HCT116 (cell line): ENCODE measurements at regions not wholly inside any gene's neighbourhood (a gene's known extent, or its start where the extent isn't known, plus 50 kb on each side); places are given as distances from the start of the nearest gene placed in this dataset.

Experiments used
- ATAC-seq: fragments of 200-7000 bp; cut with Tn5 transposase; 2 replicates; pipeline ENCODE4 v1.9.1; 2020; ENCODE audit warnings: mild to moderate bottlenecking, moderate library complexity
- BruUV-seq: library from RNA; stranded (reverse); fragments of 400-500 nt; replicated peaks from 2 replicates; lab custom pipeline; 2021; lab: Mats Ljungman, UMichigan
- CTCF ChIA-PET: fragments of 300-600 bp; sonication (Branson Sonifier 250); formaldehyde crosslinking; loops from one replicate; lab custom pipeline; 2021; ENCODE audit warnings: antibody characterized with exemption; lab: Charles Lee
- POLR2A ChIA-PET: fragments of 300-600, 350-600 bp; sonication (Branson Sonifier 250); formaldehyde crosslinking; loops from one replicate; lab custom pipeline; 2021; ENCODE audit warnings: antibody characterized with exemption; lab: Charles Lee
- RAD21 ChIA-PET, 2 experiments: fragments of 300-600 bp; sonication (Branson Sonifier 250); formaldehyde crosslinking; loops; one replicate each; lab custom pipeline; 2023; ENCODE audit warnings: low total read pairs in 2 of 2; ENCODE audit not compliant: uncharacterized antibody in 2 of 2, unreplicated experiment in 2 of 2, low non-redundant PET in 1 of 2; lab: Charles Lee
- DNase-seq: peaks from one replicate; pipeline ENCODE4 v3.0.0-alpha.2; 2010; ENCODE audit warnings: low read depth, low spot score
- H2AFZ ChIP-seq: fragments of 200-600 bp; shearing (Covaris generic), sonication (generic); 2 replicates; pipeline ENCODE4 v1.6.1; 2017; ENCODE audit warnings: low read depth, mixed run types, mixed read lengths, antibody characterized with exemption, low read length; ENCODE audit not compliant: poor library complexity, severe bottlenecking
- H3K27ac ChIP-seq: 2 replicates; pipeline ENCODE4 v1.5.1; 2012; ENCODE audit warnings: low read depth, low read length
- H3K27me3 ChIP-seq: fragments of 200-600 bp; sonication (generic); 2 replicates; pipeline ENCODE4 v1.6.1; 2016; ENCODE audit warnings: mixed run types, low read length, mixed read lengths; ENCODE audit not compliant: insufficient read depth
- H3K36me3 ChIP-seq, 2 experiments: fragments of 200-500 bp in 1 of 2; fragments of 200-600 bp in 1 of 2; sonication (Bioruptor generic) in 1 of 2; sonication (generic) in 1 of 2; 2 replicates each; pipeline versions ENCODE4 v1.5.1 to v1.6.1; 2014 to 2016; ENCODE audit warnings: low read length in 2 of 2, inconsistent platforms in 1 of 2, mixed read lengths in 1 of 2, mixed run types in 1 of 2; ENCODE audit not compliant: insufficient read depth in 2 of 2, control insufficient read depth in 1 of 2
- H3K4me1 ChIP-seq, 2 experiments: fragments of 200-600 bp in 1 of 2; sonication (generic) in 1 of 2; 2 replicates each; pipeline versions ENCODE4 v1.5.1 to v1.6.1; 2012 to 2017; ENCODE audit warnings: low read length in 2 of 2, inconsistent platforms in 1 of 2, mild to moderate bottlenecking in 1 of 2, mixed read lengths in 1 of 2, mixed run types in 1 of 2, moderate library complexity in 1 of 2; ENCODE audit not compliant: insufficient read depth in 2 of 2, control insufficient read depth in 1 of 2
- H3K4me2 ChIP-seq: fragments of 200-600 bp; sonication (generic); 2 replicates; pipeline ENCODE4 v1.6.1; 2017; ENCODE audit warnings: mixed run types, low read length, mixed read lengths
- H3K4me3 ChIP-seq, 2 experiments: fragments of 200-600 bp in 1 of 2; sonication (generic) in 1 of 2; replicated peaks in 1 of 2; 2 replicates each; pipeline ENCODE4 v1.5.1; 2011 to 2016; ENCODE audit warnings: low read length in 2 of 2, control low read depth in 1 of 2, low read depth in 1 of 2, mild to moderate bottlenecking in 1 of 2, mixed read lengths in 1 of 2, mixed run types in 1 of 2
- H3K79me2 ChIP-seq: fragments of 200-600 bp; sonication (generic); 2 replicates; pipeline ENCODE4 v1.6.1; 2017; ENCODE audit warnings: mild to moderate bottlenecking, mixed run types, low read length, moderate library complexity, mixed read lengths; ENCODE audit not compliant: insufficient read depth
- H3K9ac ChIP-seq: fragments of 200-600 bp; sonication (generic); 2 replicates; pipeline ENCODE4 v1.6.1; 2016; ENCODE audit warnings: low read length, mixed read lengths
- H3K9me2 ChIP-seq: fragments of 200-600 bp; sonication (generic), shearing (Covaris generic); 2 replicates; pipeline ENCODE4 v1.6.1; 2017; ENCODE audit warnings: mixed run types, mild to moderate bottlenecking, moderate library complexity; ENCODE audit not compliant: insufficient read depth
- H3K9me3 ChIP-seq, 2 experiments: fragments of 200-500 bp in 1 of 2; fragments of 200-600 bp in 1 of 2; sonication (Bioruptor generic) in 1 of 2; sonication (generic) in 1 of 2; 2 replicates each; pipeline ENCODE4 v1.6.1; 2014 to 2017; ENCODE audit warnings: low read length in 2 of 2, mixed read lengths in 2 of 2, inconsistent platforms in 1 of 2, low read depth in 1 of 2, mild to moderate bottlenecking in 1 of 2, mixed run types in 1 of 2, moderate library complexity in 1 of 2; ENCODE audit not compliant: control insufficient read depth in 1 of 2, insufficient read depth in 1 of 2
- H4K20me1 ChIP-seq: fragments of 200-600 bp; sonication (generic), shearing (Covaris generic); 2 replicates; pipeline ENCODE4 v1.6.1; 2017; ENCODE audit warnings: mixed run types, mild to moderate bottlenecking, moderate library complexity; ENCODE audit not compliant: insufficient read depth
- ATF3 ChIP-seq: IDR thresholded peaks from 2 replicates; pipeline ENCODE4 v1.6.1; 2012
- CBX3 ChIP-seq: IDR thresholded peaks from 2 replicates; pipeline ENCODE4 v1.6.1; 2012; ENCODE audit warnings: low read depth
- CEBPB ChIP-seq: IDR thresholded peaks from 2 replicates; pipeline ENCODE4 v1.6.1; 2012; ENCODE audit warnings: low read depth
- CTCF ChIP-seq, 3 experiments: fragments of 200-600 bp in 1 of 3; sonication (generic) in 1 of 3; IDR thresholded peaks in 2 of 3; conservative IDR thresholded peaks in 1 of 3; 2 replicates each; pipeline ENCODE4 v1.5.1; 2012 to 2017; ENCODE audit warnings: low read depth in 2 of 3, low read length in 2 of 3, antibody characterized with exemption in 1 of 3, borderline replicate concordance in 1 of 3, control low read depth in 1 of 3, mild to moderate bottlenecking in 1 of 3, mixed read lengths in 1 of 3, mixed run types in 1 of 3, moderate library complexity in 1 of 3; ENCODE audit not compliant: insufficient read depth in 1 of 3
- EGR1 ChIP-seq: IDR thresholded peaks from 2 replicates; pipeline ENCODE4 v1.6.1; 2012; ENCODE audit warnings: low read depth
- EZH2 ChIP-seq: fragments of 200-600 bp; sonication (generic); IDR thresholded peaks from 2 replicates; pipeline ENCODE4 v1.6.1; 2017; ENCODE audit warnings: antibody characterized with exemption, mixed run types
- FOSL1 ChIP-seq: IDR thresholded peaks from 2 replicates; pipeline ENCODE4 v1.6.1; 2012; ENCODE audit warnings: low read depth
- JUND ChIP-seq: IDR thresholded peaks from 2 replicates; pipeline ENCODE4 v1.6.1; 2012
- POLR2A ChIP-seq: IDR thresholded peaks from 2 replicates; pipeline ENCODE4 v1.7.0; 2011; ENCODE audit warnings: borderline replicate concordance; ENCODE audit not compliant: insufficient read depth, insufficient read length; ENCODE audit errors: extremely low read depth
- RAD21 ChIP-seq: IDR thresholded peaks from 2 replicates; pipeline ENCODE4 v1.6.1; 2012; ENCODE audit warnings: low read depth, mild to moderate bottlenecking
- REST ChIP-seq: IDR thresholded peaks from 2 replicates; pipeline ENCODE4 v1.6.1; 2012; ENCODE audit warnings: low read depth
- SIN3A ChIP-seq: IDR thresholded peaks from 2 replicates; pipeline ENCODE4 v1.6.1; 2012; ENCODE audit warnings: low read depth
- SP1 ChIP-seq: IDR thresholded peaks from 2 replicates; pipeline ENCODE4 v1.6.1; 2012; ENCODE audit warnings: low read depth
- SRF ChIP-seq: IDR thresholded peaks from 2 replicates; pipeline ENCODE4 v1.6.1; 2012; ENCODE audit warnings: low read depth
- YY1 ChIP-seq: IDR thresholded peaks from 2 replicates; pipeline ENCODE4 v1.6.1; 2011; ENCODE audit warnings: low read length, low read depth, moderate library complexity, mild to moderate bottlenecking; ENCODE audit not compliant: insufficient replicate concordance; ENCODE audit errors: extremely low read depth
- ZBTB33 ChIP-seq: IDR thresholded peaks from 2 replicates; pipeline ENCODE4 v1.6.1; 2011; ENCODE audit warnings: mild to moderate bottlenecking, low read length, moderate library complexity; ENCODE audit not compliant: insufficient replicate concordance; ENCODE audit errors: extremely low read depth
- ZFX ChIP-seq: fragments of 450-650 bp; IDR thresholded peaks from 2 replicates; pipeline ENCODE4 v1.6.1; 2017
- ZNF274 ChIP-seq: fragments of 200-500 bp; sonication (Bioruptor generic); IDR thresholded peaks from 2 replicates; pipeline ENCODE4 v1.6.1; 2014; ENCODE audit warnings: mild to moderate bottlenecking, low read depth, low read length, inconsistent platforms
- intact Hi-C: fragments of 100-400 bp; cut with micrococcal nuclease; formaldehyde crosslinking; loops from 2 replicates; pipeline ENCODE4 v1.10.0; 2022

- ChIA-PET POLR2A (no interaction called here), RAD21 (no interaction called here), CTCF (no interaction called here)
- H3K9me3 ChIP-seq: peaks cover 0 to 4% of the 10 kb centered on the region in 2 experiments; a peak in 1 of 4 replicates
- no peak overlapping the region for H3K4me3 ChIP-seq
- H3K27ac ChIP-seq: no peak overlapping the region
- no peaks in the 10 kb centered on the region for H4K20me1 ChIP-seq
- no peak overlapping the region for H3K9ac ChIP-seq
- H3K9me2 ChIP-seq: no peaks in the 10 kb centered on the region
- no peaks in the 10 kb centered on the region for H3K79me2 ChIP-seq
- intact Hi-C loops: no loop called here
- no peaks in the 10 kb centered on the region for H3K27me3 ChIP-seq
- H2AFZ ChIP-seq: no peak overlapping the region
- no peak for DNase-seq
- no peaks in the 10 kb centered on the region for H3K4me1 ChIP-seq
- no TSS peak for BruUV-seq
- H3K36me3 ChIP-seq: no peaks in the 10 kb centered on the region
- no peak for TF ChIP-seq ZNF274
- no peak for TF ChIP-seq JUND
- no peak for TF ChIP-seq SRF
- no peak for TF ChIP-seq CTCF (IDR thresholded peaks at IDR 0.05 in 2 of 3, conservative IDR thresholded peaks at IDR 0.05 in 1 of 3; ENCODE audit: borderline replicate concordance in 1 of 3, insufficient read depth in 1 of 3, low read depth in 2 of 3, low read length in 2 of 3)
- no peak for TF ChIP-seq SP1
- no peak for TF ChIP-seq YY1
- no peak for TF ChIP-seq RAD21
- no peak for TF ChIP-seq ZFX
- TF ChIP-seq SIN3A: no peak
- no peak for TF ChIP-seq ZBTB33
- no peak for TF ChIP-seq FOSL1
- no peak for TF ChIP-seq POLR2A
- no peak for TF ChIP-seq EGR1
- no peak for TF ChIP-seq EZH2
- TF ChIP-seq REST: no peak
- TF ChIP-seq ATF3: no peak
- no peak for TF ChIP-seq CBX3
- no peak for TF ChIP-seq CEBPB
- no peak for ATAC-seq
- H3K4me2 ChIP-seq: no peak overlapping the region
These were observed 755.3 kb upstream of the ARPP21 start for GRCh38 chr3:34884007-34884406.
